ENCODE measurements at regions not wholly inside any gene's neighbourhood (a gene's known extent, or its start where the extent isn't known, plus 50 kb on each side); places are given as distances from the start of the nearest gene placed in this dataset.

GRCh38 chr11:11009179-11009578 lies 151.3 kb upstream of the ZBED5 start:
- no peaks in the 10 kb centered on the region for H3K27me3 ChIP-seq
- H3K27ac ChIP-seq = no peak overlapping the region
- TF ChIP-seq CTCF (IDR thresholded peaks at IDR 0.05) (no peak), POLR2A (IDR thresholded peaks at IDR 0.05) (no peak)
- H3K4me3 ChIP-seq = no peak overlapping the region
- peaks cover 5% of the 10 kb centered on the region for H3K4me1 ChIP-seq
- WGBS, 2 donors = 64 to 67% methylated on average over 2 to 4 of the region's 4 CpGs
- H3K9me3 ChIP-seq = no peaks in the 10 kb centered on the region
- H3K36me3 ChIP-seq (replicated peaks in 1 of 2; ENCODE audit: insufficient read depth in 1 of 2, low read depth in 2 of 2) = no peaks in the 10 kb centered on the region
- ATAC-seq (no peak), DNase-seq (no peak)
- intact Hi-C loops (cut with DNase I) = no loop called here

GRCh38 chr11:11004069-11004468 lies 146.2 kb upstream of the ZBED5 start:
- TF ChIP-seq CTCF (IDR thresholded peaks at IDR 0.05) (no peak), POLR2A (IDR thresholded peaks at IDR 0.05) (no peak)
- DNase-seq = no peak
- no peak for ATAC-seq
- Histone ChIP-seq H3K27me3 (no peaks in the 10 kb centered on the region), H3K27ac (no peak overlapping the region), H3K9me3 (no peaks in the 10 kb centered on the region), H3K4me3 (no peak overlapping the region), H3K4me1 (no peaks in the 10 kb centered on the region), H3K36me3 (replicated peaks in 1 of 2; ENCODE audit: insufficient read depth in 1 of 2, low read depth in 2 of 2) (no peaks in the 10 kb centered on the region)
- intact Hi-C loops (cut with DNase I) = no loop called here
- WGBS, 2 donors = 36 to 58% methylated on average over 1 of the region's 1 CpG

- H3K36me3 ChIP-seq (replicated peaks in 1 of 2; ENCODE audit: insufficient read depth in 1 of 2, low read depth in 2 of 2) = no peaks in the 10 kb centered on the region
- H3K27me3 ChIP-seq = no peaks in the 10 kb centered on the region
- ATAC-seq (no peak), DNase-seq (no peak)
- H3K4me1 ChIP-seq = no peaks in the 10 kb centered on the region
- TF ChIP-seq CTCF (IDR thresholded peaks at IDR 0.05) (no peak), POLR2A (IDR thresholded peaks at IDR 0.05) (no peak)
- intact Hi-C loops (cut with DNase I) = no loop called here
- no peaks in the 10 kb centered on the region for H3K9me3 ChIP-seq
- 57 to 61% methylated on average over 2 to 3 of the region's 3 CpGs for WGBS, 2 donors
- H3K4me3 ChIP-seq = no peak overlapping the region
- H3K27ac ChIP-seq = no peak overlapping the region
Measured at GRCh38 chr11:11003226-11003625, 145.4 kb upstream of the ZBED5 start.

GRCh38 chr11:11000579-11001283 lies 142.9 kb upstream of the ZBED5 start:
- ATAC-seq (no peak), DNase-seq (no peak)
- Histone ChIP-seq H3K36me3 (replicated peaks in 1 of 2; ENCODE audit: insufficient read depth in 1 of 2, low read depth in 2 of 2) (no peaks in the 10 kb centered on the region), H3K4me1 (no peaks in the 10 kb centered on the region), H3K27ac (no peak overlapping the region), H3K27me3 (no peaks in the 10 kb centered on the region), H3K9me3 (no peaks in the 10 kb centered on the region), H3K4me3 (no peak overlapping the region)
- WGBS, 2 donors = 66 to 75% methylated on average over 7 of the region's 7 CpGs
- TF ChIP-seq POLR2A (IDR thresholded peaks at IDR 0.05) (no peak), CTCF (IDR thresholded peaks at IDR 0.05) (no peak)
- intact Hi-C loops (cut with DNase I) = no loop called here

GRCh38 chr11:10998674-10999073 lies 140.8 kb upstream of the ZBED5 start:
- Histone ChIP-seq H3K4me1 (no peaks in the 10 kb centered on the region), H3K9me3 (no peaks in the 10 kb centered on the region), H3K27me3 (no peaks in the 10 kb centered on the region), H3K4me3 (no peak overlapping the region), H3K36me3 (replicated peaks in 1 of 2; ENCODE audit: insufficient read depth in 1 of 2, low read depth in 2 of 2) (no peaks in the 10 kb centered on the region), H3K27ac (no peak overlapping the region)
- TF ChIP-seq CTCF (IDR thresholded peaks at IDR 0.05) (no peak), POLR2A (IDR thresholded peaks at IDR 0.05) (no peak)
- WGBS, 2 donors = 75 to 81% methylated on average over 5 of the region's 5 CpGs
- DNase-seq = no peak
- no peak for ATAC-seq
- intact Hi-C loops (cut with DNase I) = no loop called here
